ENCODE measurements at regions not wholly inside any gene's neighbourhood (a gene's known extent, or its start where the extent isn't known, plus 50 kb on each side); places are given as distances from the start of the nearest gene placed in this dataset.

GRCh38 chr7:28356619-28357018, 55.7 kb upstream of the CREB5 start:
- no peak for TF ChIP-seq POLR2A (IDR thresholded peaks at IDR 0.05; ENCODE audit: low read depth, low read length)
- no peak for TF ChIP-seq CTCF (conservative IDR thresholded peaks at IDR 0.05; ENCODE audit: low read depth, low read length)
- TF ChIP-seq ELK1 (IDR thresholded peaks at IDR 0.05; ENCODE audit: borderline replicate concordance, low read depth, low read length) = no peak
- no peak for TF ChIP-seq USF2 (IDR thresholded peaks at IDR 0.05; ENCODE audit: low read depth, low read length)
- no peak for TF ChIP-seq RAD21 (IDR thresholded peaks at IDR 0.05; ENCODE audit: low read length)
- TF ChIP-seq CEBPB (IDR thresholded peaks at IDR 0.05; ENCODE audit: low read depth, low read length) = no peak
- no peak for TF ChIP-seq SMC3 (IDR thresholded peaks at IDR 0.05; ENCODE audit: low read depth, low read length)
- no peak for TF ChIP-seq FOS (IDR thresholded peaks at IDR 0.05; ENCODE audit: low read depth, low read length)
- TF ChIP-seq MAFK (IDR thresholded peaks at IDR 0.05; ENCODE audit: low read depth, low read length) = no peak
- no peak for TF ChIP-seq MXI1 (IDR thresholded peaks at IDR 0.05; ENCODE audit: borderline replicate concordance, low read depth, low read length)
- TF ChIP-seq RFX5 (IDR thresholded peaks at IDR 0.05; ENCODE audit: low read depth, low read length) = no peak
- TF ChIP-seq MAZ (IDR thresholded peaks at IDR 0.05; ENCODE audit: borderline replicate concordance, low read depth, low read length) = no peak
- TF ChIP-seq NFE2L2 (IDR thresholded peaks at IDR 0.05; ENCODE audit: low read depth, low read length) = no peak

All from IMR-90 (cell line).